ENCODE measurements at regions not wholly inside any gene's neighbourhood (a gene's known extent, or its start where the extent isn't known, plus 50 kb on each side); places are given as distances from the start of the nearest gene placed in this dataset.
"Not testable (repeated sequence)": the region's sequence is repeated elsewhere in the genome, so short reads cannot be mapped to it uniquely, and the experiment has no call there.

- Histone ChIP-seq H3K4me3 (ENCODE audit: low read length) (no peak overlapping the region), H3F3A (ENCODE audit: insufficient read depth, low read length) (no peaks in the 10 kb centered on the region), H3K79me2 (ENCODE audit: low read length) (no peaks in the 10 kb centered on the region), H3K9ac (ENCODE audit: low read length) (no peak overlapping the region), H2AFZ (ENCODE audit: low read length) (no peak overlapping the region), H3K9me2 (replicated peaks; ENCODE audit: insufficient read depth, low read length) (no peaks in the 10 kb centered on the region), H3K4me1 (ENCODE audit: low read length) (no peaks in the 10 kb centered on the region), H3K27ac (ENCODE audit: low read length) (no peak overlapping the region), H3K36me3 (replicated peaks; ENCODE audit: insufficient read depth, low read length) (no peaks in the 10 kb centered on the region), H3K9me3 (replicated peaks; ENCODE audit: insufficient read depth, low read length) (no peaks in the 10 kb centered on the region), H3K27me3 (replicated peaks; ENCODE audit: insufficient read depth, low read length) (no peaks in the 10 kb centered on the region), H4K20me1 (ENCODE audit: insufficient read depth, low read length) (no peaks in the 10 kb centered on the region), H3K4me2 (ENCODE audit: low read depth, low read length) (no peak overlapping the region)
- DNase-seq: no peak
- TF ChIP-seq EZH2phosphoT487 (IDR thresholded peaks at IDR 0.05; ENCODE audit: low read length) (no peak), CTCF (IDR thresholded peaks at IDR 0.05; ENCODE audit: low read length) (no peak), EZH2 (optimal IDR thresholded peaks at IDR 0.05; ENCODE audit: low read depth, low read length) (no peak)
Observed at GRCh38 chr13:44833626-44834025, 155.6 kb downstream of the NUFIP1 start.

GRCh38 chr13:44833139-44833538 is 156.1 kb downstream of the NUFIP1 start:
- H3K4me2 ChIP-seq (ENCODE audit: low read depth, low read length): no peak overlapping the region
- H3K4me1 ChIP-seq (ENCODE audit: low read length): no peaks in the 10 kb centered on the region
- no peak overlapping the region for H3K27ac ChIP-seq (ENCODE audit: low read length)
- no peaks in the 10 kb centered on the region for H3K9me3 ChIP-seq (replicated peaks; ENCODE audit: insufficient read depth, low read length)
- no peak for DNase-seq
- no peaks in the 10 kb centered on the region for H3F3A ChIP-seq (ENCODE audit: insufficient read depth, low read length)
- no peak overlapping the region for H2AFZ ChIP-seq (ENCODE audit: low read length)
- H3K4me3 ChIP-seq (ENCODE audit: low read length): no peak overlapping the region
- no peaks in the 10 kb centered on the region for H3K27me3 ChIP-seq (replicated peaks; ENCODE audit: insufficient read depth, low read length)
- TF ChIP-seq EZH2phosphoT487 (IDR thresholded peaks at IDR 0.05; ENCODE audit: low read length) (no peak), EZH2 (optimal IDR thresholded peaks at IDR 0.05; ENCODE audit: low read depth, low read length) (no peak), CTCF (IDR thresholded peaks at IDR 0.05; ENCODE audit: low read length) (no peak)
- H3K9ac ChIP-seq (ENCODE audit: low read length): no peak overlapping the region
- no peaks in the 10 kb centered on the region for H3K79me2 ChIP-seq (ENCODE audit: low read length)
- no peaks in the 10 kb centered on the region for H3K9me2 ChIP-seq (replicated peaks; ENCODE audit: insufficient read depth, low read length)
- no peaks in the 10 kb centered on the region for H4K20me1 ChIP-seq (ENCODE audit: insufficient read depth, low read length)
- H3K36me3 ChIP-seq (replicated peaks; ENCODE audit: insufficient read depth, low read length): no peaks in the 10 kb centered on the region

- DNase-seq: no peak
- Histone ChIP-seq H3K36me3 (replicated peaks; ENCODE audit: insufficient read depth, low read length) (no peaks in the 10 kb centered on the region), H4K20me1 (ENCODE audit: insufficient read depth, low read length) (no peaks in the 10 kb centered on the region), H2AFZ (ENCODE audit: low read length) (no peak overlapping the region), H3K9ac (ENCODE audit: low read length) (no peak overlapping the region), H3K9me2 (replicated peaks; ENCODE audit: insufficient read depth, low read length) (no peaks in the 10 kb centered on the region), H3K4me3 (ENCODE audit: low read length) (no peak overlapping the region), H3K4me2 (ENCODE audit: low read depth, low read length) (no peak overlapping the region), H3K27ac (ENCODE audit: low read length) (no peak overlapping the region), H3F3A (ENCODE audit: insufficient read depth, low read length) (no peaks in the 10 kb centered on the region), H3K79me2 (ENCODE audit: low read length) (no peaks in the 10 kb centered on the region), H3K4me1 (ENCODE audit: low read length) (no peaks in the 10 kb centered on the region), H3K9me3 (replicated peaks; ENCODE audit: insufficient read depth, low read length) (no peaks in the 10 kb centered on the region), H3K27me3 (replicated peaks; ENCODE audit: insufficient read depth, low read length) (no peaks in the 10 kb centered on the region)
- TF ChIP-seq EZH2phosphoT487 (IDR thresholded peaks at IDR 0.05; ENCODE audit: low read length): no peak
Observed at GRCh38 chr13:44826591-44827350, 162.5 kb downstream of the NUFIP1 start.

- Histone ChIP-seq H3K4me3 (ENCODE audit: low read length) (no peak overlapping the region), H3K9ac (ENCODE audit: low read length) (no peak overlapping the region), H3K27me3 (replicated peaks; ENCODE audit: insufficient read depth, low read length) (no peaks in the 10 kb centered on the region), H4K20me1 (ENCODE audit: insufficient read depth, low read length) (no peaks in the 10 kb centered on the region), H3K9me2 (replicated peaks; ENCODE audit: insufficient read depth, low read length) (no peaks in the 10 kb centered on the region), H3K4me1 (ENCODE audit: low read length) (no peaks in the 10 kb centered on the region), H3F3A (ENCODE audit: insufficient read depth, low read length) (no peaks in the 10 kb centered on the region), H3K4me2 (ENCODE audit: low read depth, low read length) (no peak overlapping the region), H3K36me3 (replicated peaks; ENCODE audit: insufficient read depth, low read length) (no peaks in the 10 kb centered on the region), H2AFZ (ENCODE audit: low read length) (no peak overlapping the region), H3K79me2 (ENCODE audit: low read length) (no peaks in the 10 kb centered on the region), H3K9me3 (replicated peaks; ENCODE audit: insufficient read depth, low read length) (no peaks in the 10 kb centered on the region), H3K27ac (ENCODE audit: low read length) (no peak overlapping the region)
- DNase-seq: no peak
- no peak for TF ChIP-seq EZH2 (optimal IDR thresholded peaks at IDR 0.05; ENCODE audit: low read depth, low read length)
- no peak for TF ChIP-seq EZH2phosphoT487 (IDR thresholded peaks at IDR 0.05; ENCODE audit: low read length)
- TF ChIP-seq CTCF (IDR thresholded peaks at IDR 0.05; ENCODE audit: low read length): no peak
Observed at GRCh38 chr13:44825953-44826352, 163.3 kb downstream of the NUFIP1 start.

- not testable (repeated sequence) for H3K27me3 ChIP-seq (replicated peaks; ENCODE audit: insufficient read depth, low read length); H3K4me2 ChIP-seq (ENCODE audit: low read depth, low read length); H3K4me1 ChIP-seq (ENCODE audit: low read length); H3K27ac ChIP-seq (ENCODE audit: low read length); H3K9ac ChIP-seq (ENCODE audit: low read length); H4K20me1 ChIP-seq (ENCODE audit: insufficient read depth, low read length); H3K9me3 ChIP-seq (replicated peaks; ENCODE audit: insufficient read depth, low read length); H3K79me2 ChIP-seq (ENCODE audit: low read length); H3K4me3 ChIP-seq (ENCODE audit: low read length); H3K9me2 ChIP-seq (replicated peaks; ENCODE audit: insufficient read depth, low read length); DNase-seq; H3F3A ChIP-seq (ENCODE audit: insufficient read depth, low read length); H2AFZ ChIP-seq (ENCODE audit: low read length); H3K36me3 ChIP-seq (replicated peaks; ENCODE audit: insufficient read depth, low read length)
Observed at GRCh38 chr13:44823555-44823954, 165.7 kb downstream of the NUFIP1 start.
